ENCODE measurements at regions not wholly inside any gene's neighbourhood (a gene's known extent, or its start where the extent isn't known, plus 50 kb on each side); places are given as distances from the start of the nearest gene placed in this dataset.

DNA sequence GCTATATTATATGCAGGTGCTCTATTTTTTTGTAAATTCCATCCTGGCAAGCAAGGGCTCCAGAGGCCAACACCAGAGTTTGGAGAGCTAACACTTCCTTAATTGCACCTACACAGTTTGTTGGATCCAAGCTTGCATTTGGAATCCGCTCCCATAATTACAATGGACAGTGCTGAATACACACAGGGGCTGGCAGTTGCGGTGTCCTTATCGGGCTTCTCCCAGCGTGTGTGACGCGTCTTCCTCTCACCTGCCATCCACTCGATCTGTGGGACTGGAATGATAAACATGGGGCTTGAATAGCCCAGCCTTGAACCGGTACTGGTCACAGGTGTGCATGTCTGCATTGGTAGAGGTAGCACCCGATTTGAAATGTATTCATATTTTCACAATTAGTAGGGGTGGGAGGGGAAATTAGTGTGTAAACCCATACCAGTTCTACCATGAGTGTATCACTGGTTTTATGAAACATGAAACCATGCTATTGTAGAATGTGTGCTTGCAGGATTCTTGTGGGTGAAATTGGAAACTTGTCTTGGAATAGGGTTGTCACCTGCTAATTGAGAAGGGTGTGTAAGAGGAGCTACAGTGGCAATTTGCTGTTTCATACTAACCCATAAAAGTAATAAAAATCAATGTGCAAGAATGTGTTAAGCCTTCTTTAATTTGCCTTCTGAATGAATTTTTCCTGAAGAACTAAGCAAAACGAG is 316.5 kb downstream of the WDR11 start:
- TF ChIP-seq, protein P1, sequence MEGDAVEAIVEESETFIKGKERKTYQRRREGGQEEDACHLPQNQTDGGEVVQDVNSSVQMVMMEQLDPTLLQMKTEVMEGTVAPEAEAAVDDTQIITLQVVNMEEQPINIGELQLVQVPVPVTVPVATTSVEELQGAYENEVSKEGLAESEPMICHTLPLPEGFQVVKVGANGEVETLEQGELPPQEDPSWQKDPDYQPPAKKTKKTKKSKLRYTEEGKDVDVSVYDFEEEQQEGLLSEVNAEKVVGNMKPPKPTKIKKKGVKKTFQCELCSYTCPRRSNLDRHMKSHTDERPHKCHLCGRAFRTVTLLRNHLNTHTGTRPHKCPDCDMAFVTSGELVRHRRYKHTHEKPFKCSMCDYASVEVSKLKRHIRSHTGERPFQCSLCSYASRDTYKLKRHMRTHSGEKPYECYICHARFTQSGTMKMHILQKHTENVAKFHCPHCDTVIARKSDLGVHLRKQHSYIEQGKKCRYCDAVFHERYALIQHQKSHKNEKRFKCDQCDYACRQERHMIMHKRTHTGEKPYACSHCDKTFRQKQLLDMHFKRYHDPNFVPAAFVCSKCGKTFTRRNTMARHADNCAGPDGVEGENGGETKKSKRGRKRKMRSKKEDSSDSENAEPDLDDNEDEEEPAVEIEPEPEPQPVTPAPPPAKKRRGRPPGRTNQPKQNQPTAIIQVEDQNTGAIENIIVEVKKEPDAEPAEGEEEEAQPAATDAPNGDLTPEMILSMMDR (conservative IDR thresholded peaks at IDR 0.05 in 1 of 2, IDR thresholded peaks at IDR 0.05 in 1 of 2; ENCODE audit: extremely low read depth in 1 of 2, insufficient read depth in 1 of 2, low read depth in 1 of 2, low read length in 2 of 2) = no peak
- no peak for TF ChIP-seq EZH2 (IDR thresholded peaks at IDR 0.05; ENCODE audit: borderline replicate concordance, low read length)

Data from mammary epithelial cell (primary cell).